LNCaP clone FGC (cell line): ENCODE measurements at regions not wholly inside any gene's neighbourhood (a gene's known extent, or its start where the extent isn't known, plus 50 kb on each side); places are given as distances from the start of the nearest gene placed in this dataset.
A peak's percentile ranks its signal among the peaks of the same experiment; 100 is the strongest.
"Not testable (repeated sequence)": the region's sequence is repeated elsewhere in the genome, so short reads cannot be mapped to it uniquely, and the experiment has no call there.

Experiments
- DNase-seq: peaks from one replicate; pipeline ENCODE4 v3.0.0-alpha.2; 2011; ENCODE audit warnings: low read depth
- H3K4me3 ChIP-seq: 2 replicates; pipeline ENCODE4 v1.5.1; 2011; ENCODE audit warnings: mild to moderate bottlenecking, low read depth, low read length, control low read depth

GRCh38 chr2:242108797-242109500 lies 239.4 kb downstream of the RTP5 start:
- not testable (repeated sequence) for H3K4me3 ChIP-seq
- peak; percentile 59 for DNase-seq

GRCh38 chr2:242109819-242110218 lies 240.3 kb downstream of the RTP5 start:
- not testable (repeated sequence) for DNase-seq, H3K4me3 ChIP-seq

GRCh38 chr2:242111954-242112353 lies 242.4 kb downstream of the RTP5 start:
- DNase-seq, H3K4me3 ChIP-seq: not testable (repeated sequence)

GRCh38 chr2:242113492-242113891 lies 244.0 kb downstream of the RTP5 start:
- not testable (repeated sequence) for H3K4me3 ChIP-seq, DNase-seq

- not testable (repeated sequence) for H3K4me3 ChIP-seq, DNase-seq
These were observed 247.1 kb downstream of the RTP5 start for GRCh38 chr2:242116676-242117075.

- not testable (repeated sequence) for H3K4me3 ChIP-seq, DNase-seq
These were observed 247.8 kb downstream of the RTP5 start for GRCh38 chr2:242117305-242117704.

- peak; percentile 57 for DNase-seq
- not testable (repeated sequence) for H3K4me3 ChIP-seq
These were observed 250.2 kb downstream of the RTP5 start for GRCh38 chr2:242119682-242120081.

- DNase-seq, H3K4me3 ChIP-seq: not testable (repeated sequence)
These were observed 261.2 kb downstream of the RTP5 start for GRCh38 chr2:242130682-242131081.

GRCh38 chr2:242159921-242160320 lies 290.4 kb downstream of the RTP5 start:
- H3K4me3 ChIP-seq, DNase-seq: not testable (repeated sequence)

- not testable (repeated sequence) for DNase-seq, H3K4me3 ChIP-seq
These were observed 295.6 kb downstream of the RTP5 start for GRCh38 chr2:242165115-242165514.

GRCh38 chr2:242171290-242171689 lies 301.8 kb downstream of the RTP5 start:
- not testable (repeated sequence) for DNase-seq, H3K4me3 ChIP-seq
